ENCODE measurements at regions not wholly inside any gene's neighbourhood (a gene's known extent, or its start where the extent isn't known, plus 50 kb on each side); places are given as distances from the start of the nearest gene placed in this dataset.

GRCh38 chr4:127500242-127500641 is 132.5 kb upstream of the INTU start:
- Histone ChIP-seq H3K4me1 (peaks cover 0 to 4% (median 0%) of the 10 kb centered on the region in 3 donors), H3K4me3 (no peak overlapping the region), H3K36me3 (no peaks in the 10 kb centered on the region), H3K9me3 (no peaks in the 10 kb centered on the region), H3K27ac (no peak overlapping the region), H3K27me3 (no peaks in the 10 kb centered on the region)
- TF ChIP-seq POLR2AphosphoS5 (IDR thresholded peaks at IDR 0.05) (no peak), POLR2A (IDR thresholded peaks at IDR 0.05) (no peak), EP300 (IDR thresholded peaks at IDR 0.05) (no peak)
- TF ChIP-seq, protein P1, sequence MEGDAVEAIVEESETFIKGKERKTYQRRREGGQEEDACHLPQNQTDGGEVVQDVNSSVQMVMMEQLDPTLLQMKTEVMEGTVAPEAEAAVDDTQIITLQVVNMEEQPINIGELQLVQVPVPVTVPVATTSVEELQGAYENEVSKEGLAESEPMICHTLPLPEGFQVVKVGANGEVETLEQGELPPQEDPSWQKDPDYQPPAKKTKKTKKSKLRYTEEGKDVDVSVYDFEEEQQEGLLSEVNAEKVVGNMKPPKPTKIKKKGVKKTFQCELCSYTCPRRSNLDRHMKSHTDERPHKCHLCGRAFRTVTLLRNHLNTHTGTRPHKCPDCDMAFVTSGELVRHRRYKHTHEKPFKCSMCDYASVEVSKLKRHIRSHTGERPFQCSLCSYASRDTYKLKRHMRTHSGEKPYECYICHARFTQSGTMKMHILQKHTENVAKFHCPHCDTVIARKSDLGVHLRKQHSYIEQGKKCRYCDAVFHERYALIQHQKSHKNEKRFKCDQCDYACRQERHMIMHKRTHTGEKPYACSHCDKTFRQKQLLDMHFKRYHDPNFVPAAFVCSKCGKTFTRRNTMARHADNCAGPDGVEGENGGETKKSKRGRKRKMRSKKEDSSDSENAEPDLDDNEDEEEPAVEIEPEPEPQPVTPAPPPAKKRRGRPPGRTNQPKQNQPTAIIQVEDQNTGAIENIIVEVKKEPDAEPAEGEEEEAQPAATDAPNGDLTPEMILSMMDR (IDR thresholded peaks at IDR 0.05) = no peak
- 85% methylated on average over 2 of the region's 2 CpGs; no CpG with 5 or more reads in 1 of the 2 donors for WGBS, 2 donors (ENCODE audit: low coverage in 1 of 2)
- ATAC-seq = no peak

DNA sequence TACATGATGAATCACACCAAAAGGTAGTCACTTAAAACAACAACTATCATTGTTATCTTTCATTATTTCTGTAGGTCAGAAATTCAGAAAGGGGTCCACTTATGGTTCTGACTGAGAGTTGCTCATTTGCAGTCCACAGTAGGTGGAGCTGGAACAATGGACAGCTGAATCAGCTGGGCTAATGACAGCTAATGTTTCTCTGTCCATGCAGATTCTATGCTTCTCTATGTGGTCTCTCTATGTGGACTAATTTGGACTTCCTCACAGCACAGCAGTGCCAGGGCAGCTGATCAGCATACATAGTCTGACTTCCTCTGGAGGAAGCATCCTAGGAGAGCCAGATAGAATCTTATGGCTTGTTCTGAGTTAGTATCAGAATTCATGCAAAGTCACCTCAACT is 131.7 kb upstream of the INTU start:
- no peak for ATAC-seq
- Histone ChIP-seq H3K27me3 (no peaks in the 10 kb centered on the region), H3K36me3 (no peaks in the 10 kb centered on the region), H3K4me1 (peaks cover 0 to 7% (median 0%) of the 10 kb centered on the region in 3 donors), H3K4me3 (no peak overlapping the region), H3K9me3 (no peaks in the 10 kb centered on the region), H3K27ac (no peak overlapping the region)
- TF ChIP-seq, protein P1 (IDR thresholded peaks at IDR 0.05) = no peak
- TF ChIP-seq POLR2A (IDR thresholded peaks at IDR 0.05) = no peak
- no peak for TF ChIP-seq POLR2AphosphoS5 (IDR thresholded peaks at IDR 0.05)
- TF ChIP-seq EP300 (IDR thresholded peaks at IDR 0.05) = no peak

GRCh38 chr4:127503111-127503510 is 129.6 kb upstream of the INTU start:
- Histone ChIP-seq H3K9me3 (no peaks in the 10 kb centered on the region), H3K36me3 (no peaks in the 10 kb centered on the region), H3K27ac (no peak overlapping the region), H3K4me3 (no peak overlapping the region), H3K4me1 (peaks cover 0 to 7% (median 0%) of the 10 kb centered on the region in 3 donors), H3K27me3 (no peaks in the 10 kb centered on the region)
- WGBS, 2 donors (ENCODE audit: low coverage in 1 of 2) = 66 to 83% methylated on average over 2 of the region's 2 CpGs
- ATAC-seq = no peak
- TF ChIP-seq, protein P1 (IDR thresholded peaks at IDR 0.05) = no peak
- TF ChIP-seq POLR2AphosphoS5 (IDR thresholded peaks at IDR 0.05) (no peak), POLR2A (IDR thresholded peaks at IDR 0.05) (no peak), EP300 (IDR thresholded peaks at IDR 0.05) (no peak)

GRCh38 chr4:127505203-127505602 is 127.6 kb upstream of the INTU start:
- no peak for TF ChIP-seq POLR2A (IDR thresholded peaks at IDR 0.05)
- TF ChIP-seq EP300 (IDR thresholded peaks at IDR 0.05) = no peak
- TF ChIP-seq, protein P1 (IDR thresholded peaks at IDR 0.05) = no peak
- no peak for TF ChIP-seq POLR2AphosphoS5 (IDR thresholded peaks at IDR 0.05)
- H3K27me3 ChIP-seq = no peaks in the 10 kb centered on the region
- H3K36me3 ChIP-seq = no peaks in the 10 kb centered on the region
- ATAC-seq = no peak
- no peak overlapping the region for H3K4me3 ChIP-seq
- no peaks in the 10 kb centered on the region for H3K9me3 ChIP-seq
- 0% methylated on average over 1 of the region's 1 CpG; no CpG with 5 or more reads in 1 of the 2 donors for WGBS, 2 donors (ENCODE audit: low coverage in 1 of 2)
- H3K4me1 ChIP-seq = peaks cover 0 to 7% (median 0%) of the 10 kb centered on the region in 3 donors
- H3K27ac ChIP-seq = no peak overlapping the region

- H3K4me3 ChIP-seq = no peak overlapping the region
- TF ChIP-seq POLR2A (IDR thresholded peaks at IDR 0.05) = no peak
- TF ChIP-seq, protein P1 (IDR thresholded peaks at IDR 0.05) = no peak
- TF ChIP-seq EP300 (IDR thresholded peaks at IDR 0.05) = no peak
- no peak for TF ChIP-seq POLR2AphosphoS5 (IDR thresholded peaks at IDR 0.05)
- no peaks in the 10 kb centered on the region for H3K9me3 ChIP-seq
- peaks cover 0 to 7% (median 0%) of the 10 kb centered on the region in 3 donors for H3K4me1 ChIP-seq
- ATAC-seq = no peak
- H3K36me3 ChIP-seq = no peaks in the 10 kb centered on the region
- no CpG with 5 or more reads among the region's 1 CpG for WGBS, 2 donors (ENCODE audit: low coverage in 1 of 2)
- no peaks in the 10 kb centered on the region for H3K27me3 ChIP-seq
- H3K27ac ChIP-seq = no peak overlapping the region
These were observed 126.5 kb upstream of the INTU start for GRCh38 chr4:127506283-127506682.
